Esophagus squamous epithelium (tissue), 4 donors: ENCODE measurements at regions not wholly inside any gene's neighbourhood (a gene's known extent, or its start where the extent isn't known, plus 50 kb on each side); places are given as distances from the start of the nearest gene placed in this dataset.

Experiments used
- CTCF ChIP-seq, 6 experiments: fragments of 450-650 bp in 4 of 6; fragments of 200-600 bp in 2 of 6; sonication (generic) in 2 of 6; IDR thresholded peaks; one replicate each; pipeline ENCODE4 v1.5.1; 2016 to 2019; ENCODE audit warnings: antibody characterized with exemption in 6 of 6, mild to moderate bottlenecking in 4 of 6, moderate library complexity in 4 of 6
- POLR2A ChIP-seq, 4 donors: fragments of 450-650 bp; IDR thresholded peaks; one replicate each; pipeline ENCODE4 v1.6.1; 2017; ENCODE audit warnings: antibody characterized with exemption in 4 of 4, mild to moderate bottlenecking in 4 of 4, moderate library complexity in 3 of 4

GRCh38 chr2:13543550-13543949 lies 826.8 kb downstream of the TRIB2 start:
- TF ChIP-seq CTCF (IDR thresholded peaks at IDR 0.05), result no peak
- no peak for TF ChIP-seq POLR2A (IDR thresholded peaks at IDR 0.05)
